HepG2 (cell line): ENCODE measurements at regions not wholly inside any gene's neighbourhood (a gene's known extent, or its start where the extent isn't known, plus 50 kb on each side); places are given as distances from the start of the nearest gene placed in this dataset.

Source experiments
- JARID2 ChIP-seq: sonication (generic); formaldehyde crosslinking; IDR thresholded peaks from 2 replicates; pipeline ENCODE4 v1.8.1; 2023; ENCODE audit warnings: missing genetic modification reagents, inconsistent platforms; ENCODE audit not compliant: insufficient replicate concordance
- ZEB1 ChIP-seq: IDR thresholded peaks from 2 replicates; pipeline ENCODE4 v1.6.1; 2012; ENCODE audit warnings: mild to moderate bottlenecking, low read depth, inconsistent platforms; ENCODE audit not compliant: insufficient replicate concordance
- ZNF317 ChIP-seq: sonication (generic); formaldehyde crosslinking; IDR thresholded peaks from 2 replicates; pipeline ENCODE4 v1.5.0; 2020; ENCODE audit warnings: mild to moderate bottlenecking, missing genetic modification reagents

DNA sequence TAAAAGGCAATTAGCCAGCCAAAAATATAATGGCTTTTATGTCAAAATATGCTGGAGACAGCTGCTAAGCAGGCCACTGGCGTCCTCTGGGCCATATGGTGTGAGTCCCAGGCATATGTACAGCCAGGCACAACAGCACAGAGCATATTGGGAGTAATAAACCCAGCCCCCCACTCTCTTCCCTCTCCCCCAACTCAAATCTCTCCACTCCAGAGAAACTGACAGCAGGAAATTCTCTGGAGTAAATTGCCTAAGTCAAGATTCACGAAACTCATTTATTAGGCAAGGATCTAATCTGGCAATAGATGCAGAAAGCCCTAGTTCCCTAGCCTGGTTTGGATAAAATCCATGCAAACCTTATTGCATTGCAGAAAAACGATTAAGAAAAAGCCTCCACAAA is 147.9 kb upstream of the SEL1L start:
- TF ChIP-seq JARID2 (CRISPR knock-in tag) (no peak), ZNF317 (CRISPR knock-in tag) (no peak), ZEB1 (no peak)
